H1 (cell line): ENCODE measurements at regions not wholly inside any gene's neighbourhood (a gene's known extent, or its start where the extent isn't known, plus 50 kb on each side); places are given as distances from the start of the nearest gene placed in this dataset.

Experiments used
- CTCF ChIA-PET: fragments of 300-600 bp; sonication (Branson Sonifier 250); formaldehyde crosslinking; loops from one replicate; lab custom pipeline; 2021; ENCODE audit not compliant: partially characterized antibody; lab: Charles Lee
- POLR2A ChIA-PET: fragments of 300-600 bp; sonication (Branson Sonifier 250); formaldehyde crosslinking; loops from one replicate; lab custom pipeline; 2021; ENCODE audit warnings: inconsistent platforms; ENCODE audit not compliant: partially characterized antibody; lab: Charles Lee
- DNase-seq, 2 experiments: peaks; one replicate each; pipeline versions ENCODE4 v3.0.0 to v3.0.0-alpha.2; 2010 to 2022; ENCODE audit warnings: low spot score in 2 of 2, low read depth in 1 of 2, mixed read lengths in 1 of 2
- FAIRE-seq: peaks from 2 replicates; lab custom pipeline; 2011; peaks lifted over from hg19 to GRCh38; lab: Jason Lieb, UNC
- H2AFZ ChIP-seq: 2 replicates; pipeline ENCODE4 v1.8.1; 2012; ENCODE audit warnings: low read length, inconsistent platforms
- H2AK5ac ChIP-seq: 2 replicates; pipeline ENCODE4 v1.6.1; 2013; ENCODE audit warnings: low read depth, low read length
- H2BK120ac ChIP-seq: replicated peaks from 2 replicates; pipeline ENCODE3; 2013; ENCODE audit warnings: low read depth, low read length, inconsistent platforms
- H2BK12ac ChIP-seq: 2 replicates; pipeline ENCODE4 v1.6.1; 2013; ENCODE audit warnings: low read depth, low read length
- H2BK15ac ChIP-seq: 2 replicates; pipeline ENCODE4 v1.6.1; 2013; ENCODE audit warnings: low read length
- H2BK20ac ChIP-seq: 2 replicates; pipeline ENCODE4 v1.6.1; 2013; ENCODE audit warnings: low read length
- H2BK5ac ChIP-seq: 2 replicates; pipeline ENCODE4 v1.6.1; 2013; ENCODE audit warnings: low read depth, low read length
- H3K14ac ChIP-seq: 2 replicates; pipeline ENCODE4 v1.6.1; 2013; ENCODE audit warnings: inconsistent platforms; ENCODE audit not compliant: insufficient read length
- H3K18ac ChIP-seq: 2 replicates; pipeline ENCODE4 v1.6.1; 2013; ENCODE audit warnings: low read length; ENCODE audit errors: extremely low read depth
- H3K23ac ChIP-seq: 2 replicates; pipeline ENCODE4 v1.6.1; 2013; ENCODE audit warnings: inconsistent platforms; ENCODE audit not compliant: insufficient read length
- H3K23me2 ChIP-seq: 2 replicates; pipeline ENCODE4 v1.6.1; 2013; ENCODE audit warnings: low read depth, low read length
- H3K27ac ChIP-seq: 2 replicates; pipeline ENCODE4 v1.6.1; 2011; ENCODE audit warnings: low read depth, low read length, inconsistent platforms
- H3K27me3 ChIP-seq, 4 experiments: replicated peaks in 1 of 4; 1 replicate in 1 of 4; 2 replicates in 3 of 4; pipeline versions ENCODE4 v1.6.1 to v1.8.1; 2011 to 2013; ENCODE audit warnings: low read length in 3 of 4, mild to moderate bottlenecking in 3 of 4, inconsistent platforms in 2 of 4, mixed read lengths in 2 of 4, moderate library complexity in 1 of 4; ENCODE audit not compliant: control insufficient read depth in 3 of 4, insufficient read depth in 3 of 4; ENCODE audit errors: extremely low read depth in 1 of 4
- H3K36me3 ChIP-seq, 4 experiments: 2 replicates each; pipeline versions ENCODE4 v1.6.1 to v1.8.1; 2011 to 2013; ENCODE audit warnings: mild to moderate bottlenecking in 4 of 4, low read length in 3 of 4, moderate library complexity in 2 of 4, control low read depth in 1 of 4, inconsistent platforms in 1 of 4; ENCODE audit not compliant: insufficient read depth in 4 of 4, control insufficient read depth in 2 of 4
- H3K4ac ChIP-seq: replicated peaks from 2 replicates; pipeline ENCODE3; 2013; ENCODE audit warnings: low read length, low read depth, mixed read lengths, inconsistent platforms; ENCODE audit not compliant: insufficient read length
- H3K4me1 ChIP-seq, 4 experiments: replicated peaks in 1 of 4; 1 replicate in 1 of 4; 2 replicates in 3 of 4; pipeline versions ENCODE4 v1.6.1 to v1.8.1; 2011 to 2013; ENCODE audit warnings: low read length in 3 of 4, inconsistent platforms in 2 of 4, mixed read lengths in 1 of 4; ENCODE audit not compliant: insufficient read depth in 4 of 4, control insufficient read depth in 3 of 4
- H3K4me2 ChIP-seq, 2 experiments: 2 replicates each; pipeline versions ENCODE4 v1.6.1 to v1.8.1; 2011 to 2013; ENCODE audit warnings: low read depth in 2 of 2, low read length in 2 of 2, control low read depth in 1 of 2, inconsistent platforms in 1 of 2, mild to moderate bottlenecking in 1 of 2; ENCODE audit not compliant: insufficient read depth in 1 of 2
- H3K4me3 ChIP-seq, 4 experiments: fragments of 200-600, 300-600 bp in 1 of 4; sonication (generic), shearing (Covaris generic), sonication (Bioruptor Twin) in 1 of 4; 2 replicates each; pipeline versions ENCODE4 v1.5.1 to v1.8.1; 2011 to 2016; ENCODE audit warnings: low read length in 4 of 4, low read depth in 3 of 4, control low read depth in 2 of 4, inconsistent platforms in 2 of 4, mild to moderate bottlenecking in 2 of 4, mixed read lengths in 1 of 4, moderate library complexity in 1 of 4; ENCODE audit not compliant: insufficient read depth in 2 of 4; ENCODE audit errors: extremely low read depth in 1 of 4
- H3K56ac ChIP-seq: replicated peaks from 2 replicates; pipeline ENCODE3; 2013; ENCODE audit warnings: low read depth, mild to moderate bottlenecking, mixed read lengths, low read length, inconsistent platforms; ENCODE audit not compliant: insufficient read length
- H3K79me1 ChIP-seq: 2 replicates; pipeline ENCODE4 v1.6.1; 2013; ENCODE audit warnings: low read depth, low read length, control low read depth
- H3K79me2 ChIP-seq, 2 experiments: 2 replicates each; pipeline versions ENCODE4 v1.6.1 to v1.8.1; 2012 to 2013; ENCODE audit warnings: low read length in 2 of 2, mild to moderate bottlenecking in 2 of 2, inconsistent platforms in 1 of 2; ENCODE audit not compliant: insufficient read depth in 2 of 2, control insufficient read depth in 1 of 2
- H3K9ac ChIP-seq, 4 experiments: replicated peaks in 1 of 4; 1 replicate in 1 of 4; 2 replicates in 3 of 4; pipeline versions ENCODE4 v1.6.1 to v1.8.1; 2011 to 2013; ENCODE audit warnings: low read depth in 3 of 4, low read length in 3 of 4, control low read depth in 2 of 4, mild to moderate bottlenecking in 2 of 4, moderate library complexity in 2 of 4, inconsistent platforms in 1 of 4; ENCODE audit errors: extremely low read depth in 1 of 4
- H3K9me3 ChIP-seq, 2 experiments: 2 replicates each; pipeline versions ENCODE4 v1.6.1 to v1.8.1; 2012 to 2013; ENCODE audit warnings: mild to moderate bottlenecking in 2 of 2, moderate library complexity in 2 of 2, control low read depth in 1 of 2, inconsistent platforms in 1 of 2, low read depth in 1 of 2, low read length in 1 of 2, mixed read lengths in 1 of 2; ENCODE audit not compliant: insufficient read depth in 2 of 2
- H4K20me1 ChIP-seq, 2 experiments: replicated peaks in 1 of 2; 2 replicates each; pipeline versions ENCODE3 to v1.8.1; 2011 to 2013; ENCODE audit warnings: inconsistent platforms in 2 of 2, low read length in 2 of 2, mild to moderate bottlenecking in 1 of 2; ENCODE audit not compliant: insufficient read depth in 2 of 2, control insufficient read depth in 1 of 2
- H4K5ac ChIP-seq: 2 replicates; pipeline ENCODE4 v1.6.1; 2013; ENCODE audit warnings: low read length, low read depth, mixed read lengths, inconsistent platforms; ENCODE audit not compliant: insufficient read length
- H4K8ac ChIP-seq: 2 replicates; pipeline ENCODE4 v1.8.0; 2013; ENCODE audit warnings: mild to moderate bottlenecking, moderate library complexity, low read length, inconsistent platforms; ENCODE audit not compliant: insufficient read depth; ENCODE audit errors: extremely low read depth
- H4K91ac ChIP-seq: replicated peaks from 2 replicates; pipeline ENCODE3; 2013; ENCODE audit warnings: low read length, mixed read lengths, inconsistent platforms; ENCODE audit not compliant: insufficient read length
- CREB1 ChIP-seq: IDR thresholded peaks from 2 replicates; pipeline ENCODE4 v1.6.1; 2012; ENCODE audit warnings: inconsistent platforms
- FOSL1 ChIP-seq: IDR thresholded peaks from 2 replicates; pipeline ENCODE4 v1.6.1; 2011; ENCODE audit warnings: mild to moderate bottlenecking, low read depth, low read length, moderate library complexity; ENCODE audit not compliant: insufficient read depth
- HDAC2 ChIP-seq, 2 experiments: fragments of 300-600 bp in 1 of 2; sonication (generic) in 1 of 2; IDR thresholded peaks; 2 replicates each; pipeline ENCODE4 v1.6.1; 2011 to 2012; ENCODE audit warnings: low read depth in 2 of 2, low read length in 2 of 2, mild to moderate bottlenecking in 2 of 2, moderate library complexity in 2 of 2, borderline replicate concordance in 1 of 2, inconsistent platforms in 1 of 2
- KDM4A ChIP-seq: IDR thresholded peaks from one replicate; pipeline ENCODE4 v1.7.1; 2012; ENCODE audit warnings: low read depth, mild to moderate bottlenecking, moderate library complexity, low read length, inconsistent platforms; ENCODE audit not compliant: severe bottlenecking
- KDM5A ChIP-seq: fragments of 200-600 bp; IDR thresholded peaks from 2 replicates; pipeline ENCODE4 v1.7.1; 2012; ENCODE audit warnings: mild to moderate bottlenecking, low read length, inconsistent platforms, mixed read lengths
- POLR2A ChIP-seq, 2 experiments: IDR thresholded peaks; 1 replicate in 1 of 2; 2 replicates in 1 of 2; pipeline ENCODE4 v1.6.1; 2011; ENCODE audit warnings: low read depth in 2 of 2, low read length in 2 of 2, mild to moderate bottlenecking in 2 of 2; ENCODE audit errors: control extremely low read depth in 1 of 2
- POLR2AphosphoS5 ChIP-seq: IDR thresholded peaks from 2 replicates; pipeline ENCODE4 v1.6.1; 2011; ENCODE audit warnings: low read depth, low read length
- RBBP5 ChIP-seq: IDR thresholded peaks from 2 replicates; pipeline ENCODE4 v1.7.1; 2012; ENCODE audit warnings: low read depth, mild to moderate bottlenecking, inconsistent platforms, low read length, moderate library complexity, borderline replicate concordance
- SAP30 ChIP-seq: fragments of 300-600 bp; sonication (generic); IDR thresholded peaks from 2 replicates; pipeline ENCODE4 v1.7.1; 2012; ENCODE audit warnings: low read length, moderate library complexity, mild to moderate bottlenecking, inconsistent platforms; ENCODE audit not compliant: insufficient read depth, insufficient replicate concordance
- SP1 ChIP-seq: IDR thresholded peaks from 2 replicates; pipeline ENCODE4 v1.6.1; 2011; ENCODE audit warnings: low read depth, low read length
- TAF1 ChIP-seq: IDR thresholded peaks from 2 replicates; pipeline ENCODE4 v1.6.1; 2011; ENCODE audit warnings: mild to moderate bottlenecking, low read depth, low read length
- TAF7 ChIP-seq: optimal IDR thresholded peaks from 2 replicates; pipeline ENCODE3; 2011; ENCODE audit warnings: low read depth, mild to moderate bottlenecking, inconsistent platforms, low read length, moderate library complexity, borderline replicate concordance
- whole genome bisulfite sequencing, 2 experiments: shearing (Covaris generic) in 1 of 2; methylation state at CpG; one replicate each; pipeline versions ENCODE4 v1.1.6 to v1.1.7; 2013 to 2015; ENCODE audit warnings: low lambda C conversion rate in 2 of 2, mixed read lengths in 2 of 2, inconsistent platforms in 1 of 2, low coverage in 1 of 2, missing lambda C conversion rate in 1 of 2; ENCODE audit not compliant: insufficient replicate concordance in 2 of 2, insufficient coverage in 1 of 2, insufficient read length in 1 of 2; ENCODE audit errors: extremely low coverage in 1 of 2, missing lambda C conversion rate in 1 of 2; 5-methylcytosine and 5-hydroxymethylcytosine counted together
- TF ChIP-seq, protein P1 (sequence below), 3 experiments: IDR thresholded peaks; 1 replicate in 2 of 3; 2 replicates in 1 of 3; pipeline versions ENCODE4 v1.5.1 to v1.6.1; 2011; ENCODE audit warnings: low read length in 3 of 3, mild to moderate bottlenecking in 3 of 3, inconsistent platforms in 2 of 3, low read depth in 1 of 3, moderate library complexity in 1 of 3; ENCODE audit not compliant: insufficient read depth in 1 of 3; ENCODE audit errors: control extremely low read depth in 1 of 3

- no peak overlapping the region for H3K4me3 ChIP-seq
- peaks cover 3% of the 10 kb centered on the region; the same call in 1 of the 2 replicates for H3K23me2 ChIP-seq
- no peaks in the 10 kb centered on the region for H3K79me1 ChIP-seq
- H2BK20ac ChIP-seq: no peak overlapping the region
- H3K27ac ChIP-seq: no peak overlapping the region
- H3K4me1 ChIP-seq: 0 out of 7 replicates have a peak, but pooled peaks cover 0 to 3% (median 0%) of the 10 kb centered on the region in 4 experiments
- H3K36me3 ChIP-seq: no peaks in the 10 kb centered on the region
- no peak overlapping the region for H3K4me2 ChIP-seq
- no peak overlapping the region for H4K91ac ChIP-seq
- ChIA-PET POLR2A (no interaction called here), CTCF (interaction anchor here (0.6 to 0.7 kb wide), 2 partner anchors 18 to 125 kb away, joined by 3 read pairs; no protein-coding TSS in a partner anchor)
- no peak overlapping the region for H4K5ac ChIP-seq
- no peak overlapping the region for H3K23ac ChIP-seq
- no peak overlapping the region for H2BK12ac ChIP-seq
- H2AFZ ChIP-seq: no peak overlapping the region
- H3K14ac ChIP-seq: no peak overlapping the region
- no peak overlapping the region for H2AK5ac ChIP-seq
- H3K18ac ChIP-seq: no peak overlapping the region
- no peaks in the 10 kb centered on the region for H4K20me1 ChIP-seq
- no peaks in the 10 kb centered on the region for H3K27me3 ChIP-seq
- H3K56ac ChIP-seq: no peak overlapping the region
- WGBS, 2 experiments: 80% methylated on average over 1 of the region's 1 CpG; no CpG with 5 or more reads in 1 of the 2 experiments
- H2BK120ac ChIP-seq: no peak overlapping the region
- H3K9ac ChIP-seq: no peak overlapping the region
- H3K79me2 ChIP-seq: no peaks in the 10 kb centered on the region
- no peak overlapping the region for H2BK5ac ChIP-seq
- DNase-seq (no peak), FAIRE-seq (no peak)
- H3K9me3 ChIP-seq: no peaks in the 10 kb centered on the region
- H4K8ac ChIP-seq: no peak overlapping the region
- no peak overlapping the region for H2BK15ac ChIP-seq
- no peak overlapping the region for H3K4ac ChIP-seq
- TF ChIP-seq SP1 (no peak), CREB1 (no peak), HDAC2 (IDR thresholded peaks at IDR 0.05; ENCODE audit: borderline replicate concordance in 1 of 2, low read depth in 2 of 2, low read length in 2 of 2) (no peak), FOSL1 (no peak), TAF7 (no peak), TAF1 (no peak), KDM4A (no peak), POLR2AphosphoS5 (no peak), RBBP5 (no peak), KDM5A (no peak), SAP30 (no peak), POLR2A (IDR thresholded peaks at IDR 0.05; ENCODE audit: control extremely low read depth in 1 of 2, low read depth in 2 of 2, low read length in 2 of 2) (no peak)
- TF ChIP-seq, protein P1, sequence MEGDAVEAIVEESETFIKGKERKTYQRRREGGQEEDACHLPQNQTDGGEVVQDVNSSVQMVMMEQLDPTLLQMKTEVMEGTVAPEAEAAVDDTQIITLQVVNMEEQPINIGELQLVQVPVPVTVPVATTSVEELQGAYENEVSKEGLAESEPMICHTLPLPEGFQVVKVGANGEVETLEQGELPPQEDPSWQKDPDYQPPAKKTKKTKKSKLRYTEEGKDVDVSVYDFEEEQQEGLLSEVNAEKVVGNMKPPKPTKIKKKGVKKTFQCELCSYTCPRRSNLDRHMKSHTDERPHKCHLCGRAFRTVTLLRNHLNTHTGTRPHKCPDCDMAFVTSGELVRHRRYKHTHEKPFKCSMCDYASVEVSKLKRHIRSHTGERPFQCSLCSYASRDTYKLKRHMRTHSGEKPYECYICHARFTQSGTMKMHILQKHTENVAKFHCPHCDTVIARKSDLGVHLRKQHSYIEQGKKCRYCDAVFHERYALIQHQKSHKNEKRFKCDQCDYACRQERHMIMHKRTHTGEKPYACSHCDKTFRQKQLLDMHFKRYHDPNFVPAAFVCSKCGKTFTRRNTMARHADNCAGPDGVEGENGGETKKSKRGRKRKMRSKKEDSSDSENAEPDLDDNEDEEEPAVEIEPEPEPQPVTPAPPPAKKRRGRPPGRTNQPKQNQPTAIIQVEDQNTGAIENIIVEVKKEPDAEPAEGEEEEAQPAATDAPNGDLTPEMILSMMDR (IDR thresholded peaks at IDR 0.05; ENCODE audit: control extremely low read depth in 1 of 3, insufficient read depth in 1 of 3, low read depth in 1 of 3, low read length in 3 of 3): no peak
These were observed 242.2 kb downstream of the SPRY1 start for GRCh38 chr4:123638834-123639233.
